Erythroblast (primary cell): ENCODE measurements at regions not wholly inside any gene's neighbourhood (a gene's known extent, or its start where the extent isn't known, plus 50 kb on each side); places are given as distances from the start of the nearest gene placed in this dataset.
"Not testable (repeated sequence)": the region's sequence is repeated elsewhere in the genome, so short reads cannot be mapped to it uniquely, and the experiment has no call there.

ENCODE experiments used
- GATA1 ChIP-seq: IDR thresholded peaks from 2 replicates; pipeline ENCODE4 v1.6.1; 2011; ENCODE audit warnings: low read depth, mild to moderate bottlenecking, control low read depth, low read length, moderate library complexity
- POLR2A ChIP-seq: IDR thresholded peaks from 2 replicates; pipeline ENCODE4 v1.6.1; 2011; ENCODE audit warnings: mild to moderate bottlenecking, low read length

- not testable (repeated sequence) for TF ChIP-seq POLR2A, GATA1
Observed at GRCh38 chr5:177941386-177941785, 54.7 kb downstream of the PROP1 start.
